ENCODE measurements at regions not wholly inside any gene's neighbourhood (a gene's known extent, or its start where the extent isn't known, plus 50 kb on each side); places are given as distances from the start of the nearest gene placed in this dataset.
A peak's percentile ranks its signal among the peaks of the same experiment; 100 is the strongest.

DNA sequence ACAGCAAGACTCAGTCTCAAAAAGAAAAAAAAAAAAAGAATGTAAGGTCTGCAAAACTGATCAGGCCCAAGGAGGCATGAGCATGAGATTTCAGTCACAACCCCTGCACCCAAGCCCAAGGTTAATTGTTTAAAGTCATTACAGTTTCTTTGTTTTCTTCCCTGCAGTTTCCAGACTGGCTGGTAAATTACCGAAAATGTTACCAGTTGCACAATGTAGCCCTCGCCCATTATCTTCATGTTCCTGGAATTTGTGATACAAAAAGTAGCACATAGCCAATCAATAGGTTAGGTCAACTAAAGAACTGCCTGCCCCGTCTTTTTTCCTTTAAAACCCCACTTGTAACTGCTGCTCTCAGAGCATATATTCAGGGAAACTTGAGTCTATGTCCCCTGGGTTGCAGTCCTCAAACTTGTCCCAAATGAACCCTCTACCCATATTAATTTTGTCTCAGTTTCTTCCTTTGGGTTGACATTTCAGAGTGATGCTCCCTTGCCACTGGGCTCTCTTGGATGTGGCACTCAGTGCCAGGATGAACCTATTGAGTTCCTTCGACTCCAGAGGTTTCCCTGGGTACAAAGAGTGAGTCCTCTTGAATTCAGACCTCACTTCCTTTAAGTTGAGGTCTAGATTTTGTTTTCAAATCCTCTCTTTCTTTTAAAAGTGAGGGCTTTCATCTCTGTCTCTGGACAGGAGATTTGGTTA lies 216.2 kb upstream of the HS6ST1 start:
- H3K4me3 ChIP-seq (ENCODE audit: low read depth, low read length): no peak overlapping the region
- ChIA-PET POLR2A (no interaction called here), CTCF (no interaction called here)
- no peak for DNase-seq (ENCODE audit: low read depth, low spot score)
- TF ChIP-seq, protein P1, sequence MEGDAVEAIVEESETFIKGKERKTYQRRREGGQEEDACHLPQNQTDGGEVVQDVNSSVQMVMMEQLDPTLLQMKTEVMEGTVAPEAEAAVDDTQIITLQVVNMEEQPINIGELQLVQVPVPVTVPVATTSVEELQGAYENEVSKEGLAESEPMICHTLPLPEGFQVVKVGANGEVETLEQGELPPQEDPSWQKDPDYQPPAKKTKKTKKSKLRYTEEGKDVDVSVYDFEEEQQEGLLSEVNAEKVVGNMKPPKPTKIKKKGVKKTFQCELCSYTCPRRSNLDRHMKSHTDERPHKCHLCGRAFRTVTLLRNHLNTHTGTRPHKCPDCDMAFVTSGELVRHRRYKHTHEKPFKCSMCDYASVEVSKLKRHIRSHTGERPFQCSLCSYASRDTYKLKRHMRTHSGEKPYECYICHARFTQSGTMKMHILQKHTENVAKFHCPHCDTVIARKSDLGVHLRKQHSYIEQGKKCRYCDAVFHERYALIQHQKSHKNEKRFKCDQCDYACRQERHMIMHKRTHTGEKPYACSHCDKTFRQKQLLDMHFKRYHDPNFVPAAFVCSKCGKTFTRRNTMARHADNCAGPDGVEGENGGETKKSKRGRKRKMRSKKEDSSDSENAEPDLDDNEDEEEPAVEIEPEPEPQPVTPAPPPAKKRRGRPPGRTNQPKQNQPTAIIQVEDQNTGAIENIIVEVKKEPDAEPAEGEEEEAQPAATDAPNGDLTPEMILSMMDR (IDR thresholded peaks at IDR 0.05; ENCODE audit: insufficient read depth, low read length, missing control alignments): no peak

DNA sequence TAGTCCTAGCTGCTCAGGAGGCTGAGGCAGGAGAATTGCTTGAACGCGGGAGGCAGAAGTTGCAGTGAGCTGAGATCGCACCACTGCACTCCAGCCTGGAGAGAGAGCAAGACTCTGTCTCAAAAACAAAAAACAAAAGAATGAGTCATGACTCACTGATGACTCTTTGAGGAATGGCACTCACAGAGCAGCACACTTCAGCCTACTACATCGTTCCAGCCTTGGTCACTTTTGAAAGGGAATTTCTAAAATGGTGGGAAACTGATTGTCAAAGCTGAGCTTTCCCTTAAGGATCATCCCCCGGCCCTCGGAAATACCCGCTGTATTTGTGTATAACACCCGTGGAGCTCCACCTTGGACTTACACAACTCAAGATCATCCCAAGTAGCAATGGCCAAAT lies 217.3 kb upstream of the HS6ST1 start:
- ChIA-PET POLR2A (interaction anchor here (0.6 kb wide), 1 partner anchor 28 kb away, joined by 3 read pairs; no protein-coding TSS in a partner anchor), CTCF (no interaction called here)
- DNase-seq (ENCODE audit: low read depth, low spot score): peak; percentile 14
- no peak overlapping the region for H3K4me3 ChIP-seq (ENCODE audit: low read depth, low read length)
- TF ChIP-seq, protein P1 (IDR thresholded peaks at IDR 0.05; ENCODE audit: insufficient read depth, low read length, missing control alignments): no peak

DNA sequence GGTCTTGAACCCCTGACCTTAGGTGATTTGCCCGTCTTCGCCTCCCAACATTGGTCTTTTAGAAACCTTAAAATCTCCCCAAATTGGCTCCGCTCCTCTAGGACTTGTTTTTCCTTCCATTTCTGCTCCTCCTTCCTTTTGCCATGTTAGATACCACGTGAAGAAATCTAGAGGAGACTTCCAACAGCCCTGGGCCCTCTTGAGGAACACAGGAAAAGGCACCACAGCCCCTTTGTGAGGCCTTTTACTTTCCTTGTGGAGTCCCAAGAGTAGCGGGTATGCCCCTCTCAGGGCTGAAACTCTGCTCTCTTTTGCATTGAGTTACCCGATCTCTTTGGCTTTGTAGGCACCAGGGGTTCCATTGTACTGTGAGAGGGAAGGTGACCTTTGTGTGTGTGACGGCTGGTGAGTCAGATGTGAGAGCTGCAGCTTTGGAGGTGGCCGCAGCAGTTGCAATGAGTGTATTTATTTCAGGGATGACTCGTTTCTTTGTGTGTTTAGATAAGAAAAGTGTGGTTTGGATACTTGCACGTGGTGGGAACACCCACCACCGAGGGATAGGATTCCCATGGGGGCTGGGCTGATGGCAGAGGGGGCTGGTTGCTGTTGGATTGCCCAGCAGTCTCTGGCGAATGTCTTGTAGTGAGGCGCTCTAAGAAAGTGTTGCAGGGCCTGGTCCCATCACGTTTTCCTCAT lies 218.4 kb upstream of the HS6ST1 start:
- H3K4me3 ChIP-seq (ENCODE audit: low read depth, low read length): no peak overlapping the region
- ChIA-PET CTCF (no interaction called here), POLR2A (interaction anchor here (0.6 to 1.0 kb wide), 2 partner anchors 49 to 191 kb away, joined by 3 to 9 read pairs; no protein-coding TSS in a partner anchor)
- DNase-seq (ENCODE audit: low read depth, low spot score): peak; percentile 65
- TF ChIP-seq, protein P1 (IDR thresholded peaks at IDR 0.05; ENCODE audit: insufficient read depth, low read length, missing control alignments): no peak

DNA sequence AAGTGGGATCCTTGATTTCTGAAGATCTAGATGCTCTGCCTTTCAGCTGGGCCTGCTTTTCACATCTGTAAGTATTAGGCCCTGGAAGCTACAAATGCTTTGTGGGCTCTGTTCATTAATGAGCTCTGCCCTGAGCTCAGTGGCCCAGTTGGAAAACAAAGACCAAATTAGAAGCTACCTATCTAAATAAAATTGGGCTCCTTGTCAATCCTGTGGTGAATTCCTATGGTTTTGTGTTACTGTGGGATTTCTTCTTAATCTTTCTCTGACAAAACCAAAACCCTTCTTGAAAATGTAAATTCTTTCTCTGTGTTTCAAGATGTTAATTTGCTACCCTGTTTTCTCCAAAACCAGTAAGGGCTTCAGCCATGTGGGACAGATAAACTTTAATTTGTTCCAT lies 219.0 kb upstream of the HS6ST1 start:
- no peak overlapping the region for H3K4me3 ChIP-seq (ENCODE audit: low read depth, low read length)

DNA sequence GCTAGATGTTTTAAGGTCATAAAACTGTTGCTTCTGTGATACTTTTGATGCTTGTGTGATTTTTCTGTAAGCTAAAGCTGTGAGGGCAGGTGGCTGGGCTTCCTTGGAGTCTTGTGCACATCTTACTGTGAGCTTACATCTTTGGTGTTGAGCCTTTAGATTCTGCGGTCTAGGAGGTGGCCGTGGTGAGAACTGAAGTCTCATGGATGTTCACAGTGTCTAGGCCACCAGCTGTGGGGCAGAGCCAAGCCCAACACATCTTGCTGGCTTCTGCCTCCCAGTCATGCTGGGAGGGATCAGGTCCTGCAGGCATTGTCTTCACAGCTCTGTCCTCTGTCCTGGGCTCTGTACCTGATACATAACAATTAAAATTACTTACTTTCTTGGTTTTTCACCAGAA lies 219.7 kb upstream of the HS6ST1 start:
- TF ChIP-seq, protein P1 (IDR thresholded peaks at IDR 0.05; ENCODE audit: insufficient read depth, low read length, missing control alignments): no peak
- no peak for DNase-seq (ENCODE audit: low read depth, low spot score)

More for the DNA sequence above, 219.0 kb upstream of the HS6ST1 start:
- ChIA-PET POLR2A (interaction anchor here (0.6 to 1.0 kb wide), 2 partner anchors 48 to 190 kb away, joined by 3 to 9 read pairs; no protein-coding TSS in a partner anchor), CTCF (no interaction called here)
- TF ChIP-seq, protein P1 (IDR thresholded peaks at IDR 0.05; ENCODE audit: insufficient read depth, low read length, missing control alignments): no peak
- DNase-seq (ENCODE audit: low read depth, low spot score): no peak

DNA sequence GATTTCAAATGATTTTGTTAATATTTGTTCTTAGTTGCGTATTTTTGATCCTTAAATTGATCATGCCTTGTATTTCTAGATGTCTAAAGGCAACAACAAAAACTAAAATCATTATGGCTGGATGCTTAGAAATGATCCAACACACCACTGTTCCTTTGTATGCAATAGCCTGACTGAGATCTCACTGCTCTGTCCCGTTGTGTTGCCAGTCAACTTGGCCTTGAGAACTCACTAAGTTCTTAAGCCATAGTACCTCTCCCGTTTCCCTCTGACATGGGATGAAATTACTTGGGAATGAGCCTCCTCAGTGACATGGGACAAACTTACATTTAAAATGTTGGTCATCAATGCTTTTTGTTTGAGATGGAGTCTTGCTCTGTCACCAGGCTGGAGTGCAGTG lies 222.0 kb upstream of the HS6ST1 start:
- POLR2A ChIA-PET: no interaction called here
- TF ChIP-seq, protein P1 (IDR thresholded peaks at IDR 0.05; ENCODE audit: insufficient read depth, low read length, missing control alignments): no peak
- DNase-seq (ENCODE audit: low read depth, low spot score): no peak
- CTCF ChIA-PET: no interaction called here
- H3K4me3 ChIP-seq (ENCODE audit: low read depth, low read length): no peak overlapping the region

More for the DNA sequence above, 219.7 kb upstream of the HS6ST1 start:
- CTCF ChIA-PET: no interaction called here
- no peak overlapping the region for H3K4me3 ChIP-seq (ENCODE audit: low read depth, low read length)
- POLR2A ChIA-PET: no interaction called here

All from AG04449 (cell line).